ENCODE measurements at regions not wholly inside any gene's neighbourhood (a gene's known extent, or its start where the extent isn't known, plus 50 kb on each side); places are given as distances from the start of the nearest gene placed in this dataset.
A peak's percentile ranks its signal among the peaks of the same experiment; 100 is the strongest.
"Not testable (repeated sequence)": the region's sequence is repeated elsewhere in the genome, so short reads cannot be mapped to it uniquely, and the experiment has no call there.

DNA sequence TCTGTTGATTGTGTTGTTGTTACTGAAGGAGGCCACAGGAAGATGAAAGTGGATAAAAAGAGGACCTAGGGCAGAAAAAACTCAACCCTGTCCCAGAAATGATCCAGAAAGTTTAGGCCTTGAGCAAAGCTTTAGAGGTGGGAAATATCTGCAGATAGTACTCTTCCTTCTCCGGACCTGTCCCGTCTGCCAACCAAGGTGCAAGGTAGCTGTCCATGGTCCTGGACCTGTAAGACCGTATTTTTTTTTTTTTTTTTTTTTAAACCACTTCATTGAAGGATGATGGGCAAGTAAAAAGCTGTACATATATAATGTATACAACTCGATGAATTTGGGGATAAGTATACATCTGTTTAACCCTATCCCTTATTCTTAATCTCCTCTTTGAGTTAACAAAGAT, 225.9 kb downstream of the OLFM4 start:
- peak; percentile 7 to 51 for DNase-seq

GRCh38 chr13:53255795-53256194, 227.2 kb downstream of the OLFM4 start:
- H3K4me1 ChIP-seq = no peaks in the 10 kb centered on the region
- H3K36me3 ChIP-seq = no peaks in the 10 kb centered on the region
- no peaks in the 10 kb centered on the region for H3K27me3 ChIP-seq
- H3K4me3 ChIP-seq = no peak overlapping the region
- H3K27ac ChIP-seq = no peak overlapping the region
- no peaks in the 10 kb centered on the region for H3K9me3 ChIP-seq (replicated peaks)
- DNase-seq = no peak

More for the DNA sequence above, 225.9 kb downstream of the OLFM4 start:
- Histone ChIP-seq H3K27me3 (no peaks in the 10 kb centered on the region), H3K4me1 (no peaks in the 10 kb centered on the region), H3K27ac (no peak overlapping the region), H3K36me3 (no peaks in the 10 kb centered on the region), H3K9me3 (replicated peaks) (no peaks in the 10 kb centered on the region), H3K4me3 (no peak overlapping the region)

DNA sequence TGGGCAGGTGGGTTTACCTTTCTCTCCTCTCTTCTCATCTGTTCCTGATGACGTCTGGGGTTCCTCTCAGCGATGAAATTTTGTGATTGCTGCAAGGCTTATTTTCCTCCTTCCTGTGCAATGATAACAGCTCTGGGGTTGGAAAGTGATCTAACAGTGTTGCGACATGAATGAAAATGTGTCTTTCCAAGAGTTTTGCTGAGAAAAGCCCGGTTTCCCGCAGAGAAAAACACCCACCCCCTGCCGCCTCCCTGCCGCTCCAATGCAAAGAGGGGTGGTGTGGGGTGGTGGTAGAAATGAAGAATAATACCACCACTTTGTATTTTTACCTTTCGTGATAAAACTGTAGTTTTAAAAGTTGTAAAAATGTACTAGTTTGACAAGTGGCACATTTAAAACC, 232.0 kb downstream of the OLFM4 start:
- Histone ChIP-seq H3K4me3 (no peak overlapping the region), H3K27ac (no peak overlapping the region), H3K27me3 (no peaks in the 10 kb centered on the region), H3K36me3 (no peaks in the 10 kb centered on the region), H3K9me3 (replicated peaks) (no peaks in the 10 kb centered on the region), H3K4me1 (no peaks in the 10 kb centered on the region)
- DNase-seq = no peak

DNA sequence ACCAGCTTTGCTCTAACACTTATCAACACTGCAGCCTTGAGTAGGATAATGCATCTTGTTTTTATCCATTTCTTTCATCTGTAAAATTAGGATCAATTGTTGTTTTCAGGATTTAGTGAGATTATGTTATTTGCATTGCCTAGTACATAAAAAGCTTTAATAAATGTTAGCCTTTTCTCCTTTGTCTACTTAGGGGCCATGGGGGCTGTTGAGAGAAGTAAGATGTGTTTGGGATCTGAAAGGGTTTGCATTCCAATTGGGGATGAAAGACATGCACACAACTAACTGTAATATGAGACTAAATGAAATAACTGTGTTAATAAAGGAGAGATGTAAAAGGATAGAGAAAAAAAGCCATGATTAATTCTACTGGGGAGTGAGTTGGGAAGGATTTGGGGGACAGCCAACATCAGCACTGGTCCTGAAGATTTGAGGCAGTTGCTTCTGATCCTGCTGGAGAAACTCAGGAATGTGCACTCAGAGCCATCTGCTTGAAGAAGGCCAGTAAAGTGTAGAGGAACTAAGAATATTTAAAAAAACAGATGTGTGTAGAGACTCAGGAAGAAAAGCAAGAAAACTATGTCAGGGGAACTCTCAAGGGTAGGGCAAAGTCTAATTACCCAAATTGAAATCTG, 236.3 kb downstream of the OLFM4 start:
- no peaks in the 10 kb centered on the region for H3K9me3 ChIP-seq (replicated peaks)
- no peaks in the 10 kb centered on the region for H3K27me3 ChIP-seq
- DNase-seq = no peak
- no peaks in the 10 kb centered on the region for H3K4me1 ChIP-seq
- no peaks in the 10 kb centered on the region for H3K36me3 ChIP-seq
- H3K4me3 ChIP-seq = no peak overlapping the region
- H3K27ac ChIP-seq = no peak overlapping the region

DNA sequence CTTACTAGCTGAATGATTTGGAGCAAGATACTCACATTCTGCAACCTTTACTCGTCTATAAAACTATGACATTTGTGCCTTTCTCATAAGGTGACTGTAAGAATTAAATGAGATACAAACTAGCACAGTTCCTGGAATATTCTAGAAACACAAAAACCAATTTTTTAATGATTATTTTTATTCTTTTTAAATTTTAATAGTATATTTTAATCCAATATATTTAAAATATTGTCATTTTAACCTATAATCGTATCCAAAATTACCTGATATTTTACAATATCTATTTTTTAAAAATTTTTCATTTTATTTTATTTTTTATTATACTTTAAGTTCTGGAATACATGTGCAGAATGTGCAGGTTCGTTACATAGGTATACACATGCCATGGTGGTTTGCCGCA, 238.1 kb downstream of the OLFM4 start:
- Histone ChIP-seq H3K36me3 (no peaks in the 10 kb centered on the region), H3K4me3 (no peak overlapping the region), H3K27me3 (no peaks in the 10 kb centered on the region), H3K27ac (no peak overlapping the region), H3K4me1 (no peaks in the 10 kb centered on the region), H3K9me3 (replicated peaks) (no peaks in the 10 kb centered on the region)
- DNase-seq = no peak

GRCh38 chr13:53269634-53270033, 241.0 kb downstream of the OLFM4 start:
- Histone ChIP-seq H3K36me3 (no peaks in the 10 kb centered on the region), H3K27ac (no peak overlapping the region), H3K9me3 (replicated peaks) (no peaks in the 10 kb centered on the region), H3K4me3 (no peak overlapping the region), H3K4me1 (no peaks in the 10 kb centered on the region), H3K27me3 (no peaks in the 10 kb centered on the region; the same call in 1 of the 2 replicates)
- no peak for DNase-seq

DNA sequence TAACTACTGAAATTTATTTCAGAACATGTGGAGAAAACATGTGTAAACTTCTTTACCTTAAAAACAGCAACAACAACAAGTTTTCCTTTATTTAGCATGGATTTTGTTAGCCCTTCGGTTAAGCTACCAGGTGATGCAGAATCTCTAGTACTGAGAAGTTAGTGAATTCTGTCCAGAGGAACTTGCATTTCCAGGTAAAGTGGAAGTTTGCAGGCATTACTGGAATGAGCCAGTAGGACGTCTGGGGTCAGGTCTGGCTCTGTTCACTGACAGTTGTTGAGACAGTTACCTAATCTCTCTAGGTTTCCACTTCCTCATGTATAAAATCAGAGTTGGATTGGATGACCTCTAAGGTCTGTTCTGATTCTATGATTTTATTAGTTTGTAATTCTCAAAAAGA, 244.3 kb downstream of the OLFM4 start:
- H3K9me3 ChIP-seq (replicated peaks) = no peaks in the 10 kb centered on the region
- no peak overlapping the region for H3K27ac ChIP-seq
- H3K36me3 ChIP-seq = no peaks in the 10 kb centered on the region
- no peaks in the 10 kb centered on the region for H3K4me1 ChIP-seq
- no peak overlapping the region for H3K4me3 ChIP-seq
- DNase-seq = no peak
- no peaks in the 10 kb centered on the region; the same call in 1 of the 2 replicates for H3K27me3 ChIP-seq

DNA sequence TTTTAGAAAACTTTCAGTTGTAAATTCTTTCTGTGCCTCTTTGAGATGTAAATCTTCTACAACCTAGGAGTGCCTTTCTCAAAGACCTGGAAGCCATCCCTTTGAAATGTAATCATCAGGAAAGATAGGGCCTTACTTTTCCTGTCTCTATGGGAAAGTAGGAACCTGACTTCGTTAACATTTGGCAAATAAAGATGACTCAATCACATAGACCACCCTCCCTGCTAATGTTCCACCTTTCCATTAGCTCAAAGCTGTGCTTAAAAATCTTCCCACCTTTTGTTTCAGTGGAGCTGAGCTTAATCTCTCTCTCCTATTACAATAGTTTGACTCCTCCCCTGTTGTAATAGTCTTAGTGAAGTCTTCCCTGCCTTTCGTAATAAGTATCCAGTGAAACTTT, 247.7 kb downstream of the OLFM4 start:
- Histone ChIP-seq H3K4me1 (no peaks in the 10 kb centered on the region), H3K27ac (no peak overlapping the region), H3K27me3 (no peaks in the 10 kb centered on the region; the same call in 1 of the 2 replicates), H3K9me3 (replicated peaks) (no peaks in the 10 kb centered on the region), H3K4me3 (no peak overlapping the region), H3K36me3 (no peaks in the 10 kb centered on the region)
- no peak for DNase-seq

DNA sequence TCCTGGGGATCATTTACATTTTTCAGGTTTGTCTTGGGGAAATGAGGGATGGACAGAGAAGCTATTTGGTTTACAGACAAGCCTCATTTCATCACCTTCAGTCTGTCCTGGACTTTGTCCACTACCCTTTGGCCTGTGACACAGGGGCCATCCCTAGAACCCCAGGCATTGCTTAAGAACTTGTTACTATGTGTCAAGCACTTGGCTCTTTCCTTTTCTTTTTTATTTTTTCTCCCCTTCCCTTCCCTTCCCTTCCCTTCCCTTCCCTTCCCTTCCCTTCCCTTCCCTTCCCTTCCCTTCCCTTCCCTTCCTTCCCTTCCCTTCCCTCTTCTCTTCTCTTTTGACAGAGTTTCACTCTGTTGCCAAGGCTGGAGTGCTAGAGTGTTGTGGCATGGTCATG, 253.1 kb downstream of the OLFM4 start:
- H3K36me3 ChIP-seq = no peaks in the 10 kb centered on the region
- DNase-seq = no peak

DNA sequence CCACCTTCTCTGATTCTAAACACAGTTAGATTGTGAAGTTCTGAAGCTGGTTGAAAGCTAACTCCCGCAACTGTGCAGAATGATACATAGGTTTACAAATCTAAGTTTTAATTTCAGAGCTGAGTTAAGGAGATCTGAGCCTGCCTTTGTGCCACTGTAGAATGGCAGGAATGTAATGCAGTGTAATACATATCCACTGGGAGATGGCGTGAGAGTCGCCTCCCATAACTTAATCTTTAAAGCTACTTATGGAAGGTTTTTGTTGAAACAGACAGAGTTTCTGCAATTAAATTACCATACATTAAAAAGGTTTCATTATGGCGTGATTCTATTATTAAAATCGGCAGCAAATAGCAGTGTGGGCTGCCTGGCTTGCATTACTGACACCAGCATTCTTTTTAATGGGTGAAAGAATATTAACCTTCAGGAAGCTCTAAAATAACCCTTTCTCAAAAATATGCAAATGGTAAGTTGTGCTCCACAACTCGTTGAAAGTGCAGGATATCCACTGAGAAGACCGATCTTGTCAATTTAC, 257.4 kb downstream of the OLFM4 start:
- H3K4me1 ChIP-seq = no peaks in the 10 kb centered on the region
- H3K27me3 ChIP-seq = no peaks in the 10 kb centered on the region
- no peaks in the 10 kb centered on the region for H3K36me3 ChIP-seq
- H3K27ac ChIP-seq = no peak overlapping the region
- no peak overlapping the region for H3K4me3 ChIP-seq
- no peak for DNase-seq
- no peaks in the 10 kb centered on the region for H3K9me3 ChIP-seq (replicated peaks)

More for the DNA sequence above, 253.1 kb downstream of the OLFM4 start:
- no peak overlapping the region for H3K27ac ChIP-seq
- no peak overlapping the region for H3K4me3 ChIP-seq
- H3K27me3 ChIP-seq = no peaks in the 10 kb centered on the region
- H3K9me3 ChIP-seq (replicated peaks) = no peaks in the 10 kb centered on the region
- H3K4me1 ChIP-seq = no peaks in the 10 kb centered on the region

DNA sequence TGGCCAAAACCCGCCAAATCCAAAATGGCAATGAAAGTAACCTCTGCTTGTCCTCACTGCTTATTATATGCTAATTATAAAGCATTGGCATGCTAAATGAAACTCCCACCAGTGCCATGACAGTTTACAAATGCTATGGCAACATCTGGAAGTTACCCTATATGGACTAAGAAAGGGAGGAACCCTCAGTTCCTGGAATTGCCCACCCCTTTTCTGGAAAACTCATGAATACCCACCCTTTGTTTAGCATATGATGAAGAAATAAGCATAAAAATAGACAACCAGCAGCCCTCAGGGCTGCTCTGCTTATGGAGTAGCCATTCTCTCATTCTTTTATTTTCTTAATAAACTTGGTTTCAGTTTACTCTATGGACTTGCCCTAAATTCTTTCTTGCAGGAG, 269.8 kb downstream of the OLFM4 start:
- no peak overlapping the region for H3K27ac ChIP-seq
- H3K36me3 ChIP-seq = no peaks in the 10 kb centered on the region
- H3K9me3 ChIP-seq (replicated peaks) = no peaks in the 10 kb centered on the region
- no peak for DNase-seq
- no peaks in the 10 kb centered on the region; the same call in 1 of the 2 replicates for H3K27me3 ChIP-seq
- H3K4me3 ChIP-seq = no peak overlapping the region
- H3K4me1 ChIP-seq = no peaks in the 10 kb centered on the region

DNA sequence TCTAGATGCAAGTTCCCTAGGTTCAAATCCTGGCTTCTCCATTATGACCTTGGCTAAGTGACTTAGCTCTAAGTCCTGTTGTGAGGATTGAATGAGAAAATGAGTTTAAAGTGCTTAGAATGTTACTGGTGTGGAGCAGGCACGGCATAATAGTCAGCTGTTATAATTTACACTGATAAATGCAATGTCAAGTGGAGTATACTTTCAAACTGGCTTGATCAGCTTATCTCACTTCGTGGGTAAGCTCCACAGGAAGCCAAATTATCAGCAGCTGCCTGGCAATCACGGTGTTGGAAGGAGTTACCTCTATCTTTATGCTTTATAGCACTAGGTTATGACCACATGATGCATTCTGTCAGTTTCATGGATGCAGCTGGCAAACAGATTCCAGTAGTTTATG, 272.8 kb downstream of the OLFM4 start:
- no peak overlapping the region for H3K27ac ChIP-seq
- no peaks in the 10 kb centered on the region for H3K4me1 ChIP-seq
- H3K4me3 ChIP-seq = no peak overlapping the region
- no peaks in the 10 kb centered on the region for H3K27me3 ChIP-seq
- no peaks in the 10 kb centered on the region for H3K9me3 ChIP-seq (replicated peaks)
- no peak for DNase-seq
- no peaks in the 10 kb centered on the region for H3K36me3 ChIP-seq

DNA sequence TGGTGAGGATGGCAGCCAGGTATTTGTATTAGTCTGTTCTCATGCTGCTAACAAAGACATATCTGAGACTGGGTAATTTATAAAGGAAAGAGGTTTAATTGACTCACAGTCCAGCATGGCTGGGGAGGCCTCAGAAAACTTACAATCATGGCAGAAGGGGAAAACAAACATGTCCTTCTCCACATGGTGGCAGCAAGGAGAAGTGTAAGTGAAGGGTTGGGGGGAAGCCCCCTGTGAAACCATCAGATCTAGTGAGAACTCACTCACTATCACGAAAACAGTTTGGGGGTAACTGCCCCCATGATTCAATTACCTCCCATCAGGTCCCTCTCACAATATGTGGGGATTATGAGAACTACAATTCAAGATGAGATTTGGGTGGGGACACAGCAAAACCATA, 276.8 kb downstream of the OLFM4 start:
- not testable (repeated sequence) for H3K9me3 ChIP-seq (replicated peaks); H3K36me3 ChIP-seq; H3K27ac ChIP-seq; H3K4me1 ChIP-seq; H3K27me3 ChIP-seq; H3K4me3 ChIP-seq; DNase-seq

DNA sequence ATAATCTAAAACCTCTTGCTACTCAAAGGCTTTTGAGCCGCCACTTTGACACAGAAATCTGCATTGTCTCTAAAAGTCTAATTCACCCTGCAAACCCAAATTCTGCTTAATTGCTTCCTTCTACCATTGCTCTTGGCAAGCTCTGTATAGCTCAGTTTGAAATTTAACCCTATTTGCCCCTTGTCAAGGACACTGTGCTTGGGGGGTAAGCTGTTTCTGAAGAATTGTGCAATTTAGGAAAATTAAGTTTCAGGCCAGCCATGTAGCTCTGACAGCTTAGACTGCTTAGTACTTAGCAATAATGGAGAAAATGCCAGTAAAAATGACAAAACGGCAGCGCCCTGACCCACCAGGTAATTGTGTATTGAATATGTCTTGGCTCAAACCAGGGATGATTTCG, 282.2 kb downstream of the OLFM4 start:
- no peak for DNase-seq
- H3K4me1 ChIP-seq = no peaks in the 10 kb centered on the region
- H3K27me3 ChIP-seq = no peaks in the 10 kb centered on the region
- no peaks in the 10 kb centered on the region for H3K36me3 ChIP-seq
- no peak overlapping the region for H3K4me3 ChIP-seq
- no peak overlapping the region for H3K27ac ChIP-seq
- H3K9me3 ChIP-seq (replicated peaks) = no peaks in the 10 kb centered on the region

DNA sequence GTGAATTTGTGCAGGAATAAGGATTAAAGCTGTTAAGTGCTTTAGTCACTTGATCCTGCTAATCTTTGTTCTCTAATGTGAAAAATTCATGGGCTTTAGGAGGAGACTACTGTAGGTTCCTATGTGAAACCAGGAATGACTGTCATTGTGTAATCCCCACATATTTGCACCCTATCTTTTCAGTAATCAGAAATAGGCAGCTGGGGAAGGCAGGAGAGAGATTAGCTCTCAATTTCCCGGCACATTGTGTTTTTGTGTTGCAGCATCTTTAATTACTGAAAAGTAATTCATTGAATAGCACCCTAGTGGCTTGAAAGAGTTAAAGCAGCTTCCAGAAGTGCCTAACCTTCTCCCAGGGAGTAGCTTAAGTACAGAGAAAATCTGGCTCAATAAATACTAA, 282.9 kb downstream of the OLFM4 start:
- H3K27ac ChIP-seq = no peak overlapping the region
- H3K27me3 ChIP-seq = no peaks in the 10 kb centered on the region
- peak in 1 of 2 experiments; percentile 36 for DNase-seq
- no peaks in the 10 kb centered on the region for H3K4me1 ChIP-seq
- H3K9me3 ChIP-seq (replicated peaks) = no peaks in the 10 kb centered on the region
- no peak overlapping the region for H3K4me3 ChIP-seq
- H3K36me3 ChIP-seq = no peaks in the 10 kb centered on the region

DNA sequence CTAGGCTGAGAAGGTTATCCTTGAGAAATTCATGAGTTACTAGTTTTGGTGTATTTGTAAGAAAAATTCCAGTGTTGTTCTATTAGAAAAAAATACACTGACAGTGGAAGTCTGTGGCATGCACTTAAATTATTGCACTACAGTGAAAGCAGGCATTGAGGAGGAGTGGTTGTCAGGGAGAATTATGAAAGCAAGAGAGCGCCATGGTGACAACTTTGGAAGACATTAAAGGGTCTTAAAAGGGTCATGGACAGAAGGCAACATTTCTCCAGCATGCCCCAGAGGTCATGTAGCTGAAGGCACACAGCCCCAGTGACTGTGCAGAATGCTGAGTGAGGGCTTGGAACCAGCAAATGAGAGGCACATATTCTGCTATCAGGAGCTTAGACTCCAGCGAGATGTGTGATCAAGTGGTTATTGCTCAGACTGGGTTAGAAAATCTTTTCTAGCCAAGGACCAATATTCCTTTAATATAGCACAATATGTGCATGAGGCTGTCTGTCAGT, 292.7 kb downstream of the OLFM4 start:
- DNase-seq = no peak
- no peak overlapping the region for H3K4me3 ChIP-seq
- no peak overlapping the region for H3K27ac ChIP-seq
- H3K27me3 ChIP-seq = no peaks in the 10 kb centered on the region
- no peaks in the 10 kb centered on the region for H3K4me1 ChIP-seq
- no peaks in the 10 kb centered on the region for H3K9me3 ChIP-seq (replicated peaks)
- no peaks in the 10 kb centered on the region for H3K36me3 ChIP-seq
